HG02798 (cell line): ENCODE measurements at regions not wholly inside any gene's neighbourhood (a gene's known extent, or its start where the extent isn't known, plus 50 kb on each side); places are given as distances from the start of the nearest gene placed in this dataset.
"Not testable (repeated sequence)": the region's sequence is repeated elsewhere in the genome, so short reads cannot be mapped to it uniquely, and the experiment has no call there.

Experiments
- ATAC-seq: cut with Tn5 transposase; IDR thresholded peaks from one replicate; pipeline ENCODE4 v1.9.1; 2021; ENCODE audit warnings: mild to moderate bottlenecking; ENCODE audit not compliant: unreplicated experiment, poor library complexity

DNA sequence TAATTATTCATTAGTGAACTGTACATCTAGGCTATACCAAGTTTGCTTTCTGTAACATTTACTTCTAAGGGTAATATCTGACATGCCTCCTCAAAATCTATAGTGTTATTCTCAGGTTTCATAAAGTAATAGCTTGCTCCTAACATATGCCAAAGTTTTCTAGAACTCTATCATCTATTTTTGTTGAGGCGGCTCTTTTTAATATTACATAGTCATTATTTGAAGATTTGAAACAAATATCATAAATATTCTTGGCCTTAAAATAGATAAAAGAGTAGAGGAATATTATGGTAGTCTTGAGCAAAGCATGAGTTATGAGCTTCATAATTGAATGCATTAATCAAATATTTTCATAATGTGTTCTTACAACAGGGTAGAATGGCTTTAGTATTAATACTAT, 327.2 kb upstream of the KCND2 start:
- no peak for ATAC-seq

DNA sequence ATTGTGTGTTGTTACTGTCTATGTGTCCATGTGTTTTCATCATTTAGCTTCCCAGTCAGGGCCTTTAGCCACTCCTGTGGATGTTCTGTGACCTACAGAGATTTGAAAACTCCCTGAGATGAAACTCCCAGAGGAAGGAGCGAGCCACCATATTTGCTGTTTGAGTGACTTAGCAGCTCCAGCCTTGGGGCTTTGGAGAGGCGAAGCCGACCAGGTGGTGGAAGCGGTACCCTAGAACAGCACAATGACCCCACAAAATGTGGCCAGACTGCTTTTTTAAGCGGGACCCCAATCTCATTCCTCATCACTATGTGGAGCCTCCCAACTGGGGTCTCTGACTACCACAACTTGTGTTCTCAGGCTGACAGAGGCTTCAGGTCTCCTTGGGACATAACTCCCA, 323.9 kb upstream of the KCND2 start:
- no peak for ATAC-seq

DNA sequence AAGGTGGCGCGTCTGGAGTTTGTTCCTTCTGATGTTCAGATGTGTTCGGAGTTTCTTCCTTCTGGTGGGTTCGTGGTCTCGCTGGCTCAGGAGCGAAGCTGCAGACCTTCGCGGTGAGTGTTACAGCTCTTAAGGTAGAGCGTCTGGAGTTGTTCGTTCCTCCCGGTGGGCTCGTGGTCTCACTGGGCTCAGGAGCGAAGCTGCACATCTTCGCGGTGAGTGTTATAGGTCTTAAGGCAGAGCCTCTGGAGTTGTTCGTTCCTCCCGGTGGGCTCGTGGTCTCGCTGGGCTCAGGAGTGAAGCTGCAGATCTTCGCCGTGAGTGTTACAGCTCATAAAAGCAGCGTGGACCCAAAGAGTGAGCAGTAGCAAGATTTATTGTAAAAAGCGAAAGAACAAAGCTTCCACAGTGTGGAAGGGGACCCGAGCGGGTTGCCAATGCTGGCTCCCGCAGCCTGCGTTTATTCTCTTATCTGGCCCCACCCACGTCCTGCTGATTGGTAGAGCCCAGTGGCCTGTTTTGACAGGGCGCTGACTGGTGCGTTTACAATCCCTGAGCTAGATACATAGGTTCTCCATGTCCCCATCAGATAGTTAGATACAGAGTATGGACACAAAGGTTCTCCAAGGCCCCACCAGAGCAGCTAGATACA, 322.5 kb upstream of the KCND2 start:
- ATAC-seq: not testable (repeated sequence)

DNA sequence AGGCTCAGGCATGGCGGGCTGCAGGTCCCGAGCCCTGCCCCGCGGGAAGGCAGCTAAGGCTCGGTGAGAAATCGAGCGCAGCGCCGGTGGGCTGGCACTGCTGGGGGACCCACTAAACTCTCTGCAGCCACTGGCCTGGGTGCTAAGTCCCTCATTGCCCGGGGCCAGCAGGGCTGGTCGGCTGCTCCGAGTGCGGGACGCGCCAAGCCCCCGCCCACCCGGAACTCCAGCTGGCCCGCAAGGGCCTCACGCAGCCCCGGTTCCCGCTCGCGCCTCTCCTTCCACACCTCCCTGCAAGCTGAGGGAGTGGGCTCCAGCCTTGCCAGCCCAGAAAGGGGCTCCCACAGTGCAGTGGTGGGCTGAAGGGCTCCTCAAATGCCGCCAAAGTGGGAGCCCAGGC, 321.4 kb upstream of the KCND2 start:
- not testable (repeated sequence) for ATAC-seq

DNA sequence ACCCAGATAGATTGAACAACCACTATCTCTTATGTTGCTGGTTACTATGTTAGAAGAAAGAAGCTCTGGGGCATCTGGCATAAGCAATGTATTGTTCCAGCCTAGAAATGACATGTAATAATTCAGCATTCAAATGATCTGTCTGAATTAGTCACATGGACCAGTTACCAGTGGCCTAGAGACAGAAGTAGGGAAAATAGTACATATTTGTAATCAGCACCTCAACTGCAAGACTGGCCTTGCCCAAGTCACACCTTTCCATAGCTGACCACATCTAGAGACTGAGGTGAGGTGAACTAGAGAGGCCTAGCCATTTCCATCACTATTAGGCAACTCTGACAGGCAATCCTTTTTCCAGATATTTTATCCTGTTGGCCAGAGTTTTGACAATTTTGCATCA, 315.6 kb upstream of the KCND2 start:
- ATAC-seq: no peak

- no peak for ATAC-seq
Observed at GRCh38 chr7:119959811-119960210, 313.2 kb upstream of the KCND2 start.

GRCh38 chr7:119963654-119964053, 309.3 kb upstream of the KCND2 start:
- no peak for ATAC-seq

- ATAC-seq: no peak
Observed at GRCh38 chr7:119964065-119964464, 308.9 kb upstream of the KCND2 start.

DNA sequence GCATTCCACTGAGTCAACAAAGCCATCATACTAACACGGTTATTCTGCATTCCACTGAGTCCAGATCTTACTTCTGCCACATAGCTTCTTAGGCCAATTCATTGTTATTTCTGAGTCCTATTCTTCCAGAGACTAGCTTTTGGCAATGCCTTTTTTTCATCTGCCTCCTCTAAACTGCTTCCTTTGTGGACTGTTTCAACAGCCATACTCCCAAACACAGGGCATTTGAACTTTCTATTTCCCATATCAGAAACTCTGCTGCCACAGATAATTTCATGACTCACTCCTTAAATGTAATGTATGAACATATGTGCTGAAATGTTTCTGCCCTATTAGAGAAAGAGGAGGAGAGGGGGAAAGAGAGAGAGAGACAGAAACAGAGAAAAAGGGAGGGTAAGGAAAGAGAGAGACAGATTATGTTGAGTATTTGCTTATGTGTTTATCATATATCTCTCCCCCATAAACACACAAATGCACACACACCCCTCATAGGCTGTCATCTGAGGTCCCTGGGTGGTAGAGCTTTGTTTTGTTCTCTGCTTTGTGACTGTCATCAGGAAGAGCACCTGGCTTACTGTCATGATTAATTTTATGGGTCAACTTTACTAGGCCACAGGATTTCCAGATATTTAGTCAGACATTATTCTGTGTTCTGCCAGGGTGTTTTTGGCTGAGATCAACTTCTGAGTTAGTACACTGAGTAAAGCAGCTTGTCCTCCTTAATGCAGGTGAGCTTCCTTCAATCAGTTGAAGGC, 308.0 kb upstream of the KCND2 start:
- ATAC-seq: no peak

- ATAC-seq: no peak
Observed at GRCh38 chr7:119967221-119967620, 305.8 kb upstream of the KCND2 start.

DNA sequence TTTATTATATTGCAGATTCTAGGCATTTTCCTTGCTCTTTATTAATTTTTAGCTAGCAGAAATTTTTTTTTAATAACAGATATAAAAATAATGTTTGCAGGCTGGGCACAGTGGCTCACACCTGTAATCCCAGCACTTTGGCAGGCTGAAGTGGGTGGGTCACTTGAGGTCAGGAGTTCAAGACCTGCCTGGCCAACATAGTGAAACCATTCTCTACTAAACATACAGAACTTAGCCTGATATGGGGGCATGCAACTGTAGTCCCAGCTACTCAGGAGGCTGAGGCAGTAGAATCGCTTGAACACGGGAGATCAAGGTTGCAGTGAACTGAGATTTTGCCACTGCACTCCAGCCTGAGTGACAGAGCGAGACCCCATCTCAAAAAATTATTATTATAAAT, 304.6 kb upstream of the KCND2 start:
- ATAC-seq: not testable (repeated sequence)

GRCh38 chr7:119969054-119969453, 303.9 kb upstream of the KCND2 start:
- ATAC-seq: peak; percentile 40

DNA sequence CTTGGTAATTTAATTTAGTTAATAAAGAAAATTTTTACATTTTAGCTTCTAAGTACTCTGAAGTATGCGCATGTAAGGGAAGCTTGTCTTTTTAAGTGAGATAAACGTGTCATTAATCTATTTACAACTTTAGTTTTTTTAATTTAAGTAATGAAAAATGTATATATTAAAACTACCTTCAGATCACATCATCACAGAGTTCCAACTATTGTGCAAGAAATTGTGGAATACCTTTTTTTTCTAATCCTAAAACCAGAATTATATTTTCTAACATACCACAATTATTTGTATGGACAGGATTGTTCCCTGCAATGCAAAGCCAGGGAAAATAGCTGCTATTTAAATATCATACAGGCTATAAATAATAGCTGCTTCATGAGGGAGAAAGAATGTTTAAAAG, 303.2 kb upstream of the KCND2 start:
- ATAC-seq: no peak

DNA sequence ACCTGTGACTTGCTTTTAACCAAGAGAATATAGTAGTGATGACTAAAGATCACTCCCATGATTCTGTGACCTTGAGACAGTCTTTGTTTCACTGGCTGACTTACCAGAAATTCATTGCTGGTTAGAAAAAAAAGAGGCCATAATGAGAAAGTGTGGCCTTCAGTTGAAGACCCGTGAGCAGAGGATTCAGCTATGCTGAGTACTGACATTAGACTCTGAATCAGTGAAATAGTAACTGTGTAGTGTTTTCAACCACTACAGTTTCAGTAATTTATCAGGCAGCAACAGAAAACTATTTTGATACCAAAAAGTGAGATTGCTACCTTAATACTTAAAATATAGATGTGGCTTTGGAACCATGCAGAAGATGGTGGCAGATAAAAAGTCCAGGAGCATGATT, 298.0 kb upstream of the KCND2 start:
- peak; percentile 64 for ATAC-seq

GRCh38 chr7:119982884-119983283, 290.1 kb upstream of the KCND2 start:
- ATAC-seq: no peak

DNA sequence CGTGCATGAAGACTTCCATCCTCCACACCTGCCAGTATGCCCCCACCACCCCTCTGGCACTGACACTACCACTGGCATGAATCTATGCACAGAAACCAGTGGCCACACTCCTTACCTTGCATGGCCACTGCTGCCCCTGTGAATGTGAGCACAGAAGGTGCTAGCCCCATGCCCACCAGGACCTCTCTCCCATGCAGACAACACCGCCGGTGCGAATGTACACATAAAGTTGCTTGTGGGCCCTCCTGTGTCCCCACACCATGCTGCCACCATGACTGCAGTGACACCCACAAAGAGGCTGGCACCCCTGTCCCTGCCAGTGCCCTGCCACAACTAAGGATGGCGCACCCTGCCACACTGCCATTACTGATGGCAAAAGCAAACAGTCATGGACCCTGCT, 289.5 kb upstream of the KCND2 start:
- no peak for ATAC-seq

GRCh38 chr7:119984247-119984646, 288.7 kb upstream of the KCND2 start:
- ATAC-seq: no peak

DNA sequence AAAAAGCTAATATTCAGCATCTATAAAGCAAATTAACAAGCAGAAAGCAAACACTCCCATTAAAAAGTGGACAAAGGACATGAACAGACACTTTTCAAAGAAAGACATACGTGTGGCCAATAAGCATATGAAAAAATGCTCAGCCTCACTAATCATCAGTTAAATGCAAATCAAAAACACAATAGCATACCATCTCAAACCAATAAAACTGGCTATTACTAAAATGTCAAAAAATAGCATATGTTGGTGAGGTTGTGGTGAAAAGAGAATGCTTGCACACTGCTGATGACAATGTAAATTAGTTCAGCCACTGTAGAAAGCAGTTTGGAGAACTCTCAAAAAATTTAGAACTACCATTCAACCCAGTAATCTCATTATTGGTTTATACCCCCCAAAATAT, 284.6 kb upstream of the KCND2 start:
- ATAC-seq: no peak

- ATAC-seq: no peak
Observed at GRCh38 chr7:119994928-119995327, 278.0 kb upstream of the KCND2 start.

DNA sequence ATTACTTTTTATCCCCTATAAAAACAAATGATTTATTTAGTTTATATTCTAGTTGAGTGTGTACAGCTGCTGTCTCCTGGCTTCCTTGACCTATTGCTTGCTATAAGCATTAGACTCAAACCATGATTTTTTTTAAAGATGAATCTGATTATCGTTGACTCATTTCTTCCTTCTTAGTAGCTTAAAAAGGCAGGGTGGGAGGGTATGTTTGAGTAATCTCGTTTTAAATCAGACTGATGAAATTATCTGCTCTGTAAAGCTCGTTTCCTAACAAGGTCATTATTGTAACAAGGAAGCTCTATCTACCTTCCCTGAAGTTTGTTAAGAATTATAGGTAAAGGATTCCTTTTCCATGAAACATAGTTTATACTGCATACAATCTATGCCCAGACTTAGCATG, 276.3 kb upstream of the KCND2 start:
- peak; percentile 60 for ATAC-seq

- no peak for ATAC-seq
Observed at GRCh38 chr7:119999738-120000475, 273.1 kb upstream of the KCND2 start.
